C4-2B (cell line): ENCODE measurements at regions not wholly inside any gene's neighbourhood (a gene's known extent, or its start where the extent isn't known, plus 50 kb on each side); places are given as distances from the start of the nearest gene placed in this dataset.

Experiments used
- H3K27ac ChIP-seq: fragments of 450-650 bp; 2 replicates; pipeline ENCODE4 v1.5.1; 2017
- ZFX ChIP-seq: fragments of 450-650 bp; IDR thresholded peaks from 2 replicates; pipeline ENCODE4 v1.6.1; 2017
- TF ChIP-seq, protein P1 (sequence below): fragments of 450-650 bp; conservative IDR thresholded peaks from 2 replicates; pipeline ENCODE4 v1.5.1; 2017; ENCODE audit warnings: mild to moderate bottlenecking

DNA sequence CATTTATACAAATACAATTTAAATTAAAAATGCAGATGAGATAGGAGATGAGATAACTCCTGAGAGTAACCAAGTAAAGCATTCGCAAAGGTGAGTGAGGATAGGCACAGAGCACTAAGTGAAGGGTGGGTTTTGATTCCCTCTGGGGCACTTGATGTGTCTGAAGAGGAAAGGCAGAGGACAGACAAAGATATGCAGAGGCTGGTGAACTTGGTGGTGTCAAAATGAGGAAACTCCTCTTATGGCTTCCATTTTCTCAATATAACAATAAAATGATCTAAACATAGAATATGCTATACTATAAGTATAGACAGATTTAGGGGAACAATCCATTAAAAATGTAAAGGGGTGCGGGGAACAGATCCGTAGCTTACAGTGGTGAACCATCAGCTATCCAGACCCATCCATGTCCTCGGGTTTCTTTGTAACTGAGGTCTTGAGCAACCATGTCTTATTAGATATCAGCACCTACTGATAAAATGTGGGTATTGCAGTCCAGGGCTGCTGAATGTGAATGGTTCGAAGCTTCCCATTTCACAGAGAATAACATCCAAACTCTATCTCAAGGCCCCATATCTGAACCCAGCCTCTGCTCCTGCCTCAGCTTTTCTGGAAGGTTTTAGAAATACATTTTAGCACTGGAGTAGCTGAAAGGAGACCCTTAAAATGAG lies 73.9 kb upstream of the SLC10A2 start:
- no peak overlapping the region for H3K27ac ChIP-seq
- TF ChIP-seq ZFX = no peak
- TF ChIP-seq, protein P1, sequence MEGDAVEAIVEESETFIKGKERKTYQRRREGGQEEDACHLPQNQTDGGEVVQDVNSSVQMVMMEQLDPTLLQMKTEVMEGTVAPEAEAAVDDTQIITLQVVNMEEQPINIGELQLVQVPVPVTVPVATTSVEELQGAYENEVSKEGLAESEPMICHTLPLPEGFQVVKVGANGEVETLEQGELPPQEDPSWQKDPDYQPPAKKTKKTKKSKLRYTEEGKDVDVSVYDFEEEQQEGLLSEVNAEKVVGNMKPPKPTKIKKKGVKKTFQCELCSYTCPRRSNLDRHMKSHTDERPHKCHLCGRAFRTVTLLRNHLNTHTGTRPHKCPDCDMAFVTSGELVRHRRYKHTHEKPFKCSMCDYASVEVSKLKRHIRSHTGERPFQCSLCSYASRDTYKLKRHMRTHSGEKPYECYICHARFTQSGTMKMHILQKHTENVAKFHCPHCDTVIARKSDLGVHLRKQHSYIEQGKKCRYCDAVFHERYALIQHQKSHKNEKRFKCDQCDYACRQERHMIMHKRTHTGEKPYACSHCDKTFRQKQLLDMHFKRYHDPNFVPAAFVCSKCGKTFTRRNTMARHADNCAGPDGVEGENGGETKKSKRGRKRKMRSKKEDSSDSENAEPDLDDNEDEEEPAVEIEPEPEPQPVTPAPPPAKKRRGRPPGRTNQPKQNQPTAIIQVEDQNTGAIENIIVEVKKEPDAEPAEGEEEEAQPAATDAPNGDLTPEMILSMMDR = peak; percentile 68

DNA sequence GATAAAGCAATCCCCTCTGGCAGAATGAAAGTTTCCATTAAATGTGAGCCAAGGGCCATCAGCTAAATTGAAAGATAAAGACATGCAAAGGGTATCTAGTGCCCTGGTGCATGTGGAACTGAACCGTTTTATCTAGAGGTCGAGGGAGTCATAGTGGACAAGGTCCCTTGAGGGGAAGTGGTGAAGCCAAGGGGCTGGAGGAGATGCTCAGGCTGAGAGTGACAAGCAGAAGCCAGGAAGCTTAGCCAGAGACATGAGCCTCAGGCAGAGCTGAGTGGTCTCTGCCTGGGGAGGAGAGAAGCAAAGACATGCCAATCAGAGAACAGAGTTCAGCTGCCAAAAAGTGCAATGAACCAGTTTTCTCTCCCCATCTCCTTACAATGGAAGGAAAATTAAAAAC lies 68.1 kb upstream of the SLC10A2 start:
- H3K27ac ChIP-seq = no peak overlapping the region
- no peak for TF ChIP-seq ZFX
- TF ChIP-seq, protein P1 = no peak

DNA sequence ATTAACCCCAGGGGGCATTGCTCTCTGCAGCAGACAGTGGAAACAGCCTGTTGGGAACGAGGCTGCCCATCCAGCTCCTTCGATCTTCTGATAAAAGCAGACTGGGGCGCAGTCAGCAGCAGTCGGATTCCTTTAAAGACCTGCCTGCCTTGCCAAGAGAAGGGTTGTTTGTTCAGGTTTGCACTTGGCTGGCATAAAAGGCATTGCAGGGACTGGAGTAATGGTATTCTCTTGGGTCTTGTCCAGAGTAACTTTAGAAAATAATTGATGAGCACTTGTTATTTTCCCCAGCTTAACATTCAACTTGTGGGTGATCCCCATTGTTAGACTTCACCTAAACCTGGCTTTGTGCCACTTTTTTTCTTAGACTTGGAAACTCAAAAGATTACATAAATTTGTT lies 67.3 kb upstream of the SLC10A2 start:
- TF ChIP-seq, protein P1 = no peak
- no peak for TF ChIP-seq ZFX
- no peak overlapping the region for H3K27ac ChIP-seq

DNA sequence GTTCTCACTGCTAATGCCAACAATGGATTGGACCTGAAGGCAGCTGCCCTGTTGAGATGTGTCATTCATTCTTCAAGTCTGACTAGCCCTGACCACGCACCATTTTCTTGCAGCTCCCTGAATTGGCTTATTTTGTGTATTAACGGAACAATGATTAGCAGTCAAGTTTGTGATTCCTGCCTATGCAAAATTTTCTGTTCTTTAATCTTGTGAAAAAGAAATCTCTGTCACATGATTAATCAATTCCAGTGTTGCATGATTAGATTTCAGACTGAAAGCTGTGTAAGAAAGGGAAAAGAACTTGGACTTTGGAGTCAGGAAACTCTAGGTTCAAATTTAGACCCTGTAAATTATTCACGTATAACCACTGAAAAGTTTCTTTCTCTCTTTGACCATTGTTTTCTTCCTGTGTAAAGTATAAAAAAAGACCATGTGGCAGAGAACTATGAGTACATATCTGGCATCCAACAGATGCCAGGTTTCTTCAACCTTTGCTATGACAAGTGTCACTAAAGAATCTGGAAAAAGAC lies 64.5 kb upstream of the SLC10A2 start:
- H3K27ac ChIP-seq = no peak overlapping the region
- TF ChIP-seq ZFX = no peak
- TF ChIP-seq, protein P1 = no peak

DNA sequence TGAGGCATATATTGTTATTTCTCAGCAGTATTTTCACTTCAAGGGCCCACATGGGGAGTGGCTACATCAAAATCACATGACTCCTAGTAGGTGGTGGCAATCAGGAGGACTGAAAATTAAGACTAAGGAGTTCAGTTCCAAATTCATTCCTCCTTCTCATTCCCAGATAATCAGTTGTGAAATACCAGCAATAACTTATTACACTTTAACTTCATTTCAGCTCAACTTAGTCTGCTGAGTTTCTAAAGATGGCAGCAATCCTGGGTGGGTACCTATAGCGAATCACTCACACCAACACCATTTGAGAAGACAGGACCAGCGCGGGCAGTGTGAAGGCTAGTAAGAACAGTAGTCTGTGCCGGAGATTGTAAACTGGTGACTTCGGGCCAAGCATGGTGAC lies 63.9 kb upstream of the SLC10A2 start:
- no peak overlapping the region for H3K27ac ChIP-seq
- TF ChIP-seq, protein P1 = no peak
- TF ChIP-seq ZFX = no peak
